Gastrocnemius medialis (tissue), 4 donors: ENCODE measurements at regions not wholly inside any gene's neighbourhood (a gene's known extent, or its start where the extent isn't known, plus 50 kb on each side); places are given as distances from the start of the nearest gene placed in this dataset.

Source experiments
- ATAC-seq, 2 donors: fragments of 150-250 bp; one replicate each; pipeline ENCODE4 v1.9.1; 2016
- DNase-seq, 2 donors: peaks; one replicate each; pipeline ENCODE4 v3.0.0-alpha.2; 2019
- H3K27ac ChIP-seq, 4 donors: fragments of 200-600 bp; sonication (generic); 1 replicate in 1 of 4; 2 replicates in 3 of 4; pipeline ENCODE4 v1.5.1; 2016 to 2018; ENCODE audit warnings: mild to moderate bottlenecking in 2 of 4, moderate library complexity in 1 of 4
- H3K27me3 ChIP-seq, 3 donors: fragments of 200-600 bp; sonication (generic) in 2 of 3; 1 replicate in 1 of 3; 2 replicates in 2 of 3; pipeline versions ENCODE4 v1.5.1 to v1.6.0; 2016 to 2019; ENCODE audit warnings: mild to moderate bottlenecking in 1 of 3, moderate library complexity in 1 of 3
- H3K36me3 ChIP-seq, 2 donors: fragments of 200-600 bp; sonication (generic) in 1 of 2; one replicate each; pipeline ENCODE4 v1.5.1; 2017 to 2018
- H3K4me1 ChIP-seq, 2 donors: fragments of 200-600 bp; sonication (generic) in 1 of 2; one replicate each; pipeline ENCODE4 v1.5.1; 2016 to 2017; ENCODE audit warnings: mild to moderate bottlenecking in 2 of 2
- H3K4me3 ChIP-seq, 4 donors: fragments of 200-600 bp; sonication (generic) in 3 of 4; 1 replicate in 1 of 4; 2 replicates in 3 of 4; pipeline ENCODE4 v1.5.1; 2016 to 2019; ENCODE audit warnings: mild to moderate bottlenecking in 2 of 4
- H3K9me3 ChIP-seq, 3 donors: fragments of 200-600 bp; sonication (generic) in 2 of 3; 1 replicate in 1 of 3; 2 replicates in 2 of 3; pipeline ENCODE4 v1.5.1; 2016 to 2019
- CTCF ChIP-seq, 5 experiments: fragments of 450-650 bp in 3 of 5; fragments of 200-600 bp in 2 of 5; sonication (generic) in 2 of 5; IDR thresholded peaks in 4 of 5; conservative IDR thresholded peaks in 1 of 5; 1 replicate in 4 of 5; 2 replicates in 1 of 5; pipeline ENCODE4 v1.5.1; 2016 to 2019; ENCODE audit warnings: antibody characterized with exemption in 5 of 5, mild to moderate bottlenecking in 3 of 5, moderate library complexity in 3 of 5
- POLR2A ChIP-seq, 2 donors: fragments of 450-650 bp; IDR thresholded peaks; one replicate each; pipeline ENCODE4 v1.6.1; 2017; ENCODE audit warnings: antibody characterized with exemption in 2 of 2, mild to moderate bottlenecking in 2 of 2, moderate library complexity in 2 of 2
- in situ Hi-C, 4 donors: fragments of 200-750 bp; cut with MboI; loops; one replicate each; pipeline versions ENCODE4 v1.15.0 to v1.8.0; 2017; ENCODE audit warnings: low sequenced_read_pairs in 4 of 4
- intact Hi-C: fragments of 100-400 bp; cut with DNase I; formaldehyde crosslinking; loops from one replicate; pipeline ENCODE4 v1.15.1; 2023; ENCODE audit warnings: low total_unique reads

DNA sequence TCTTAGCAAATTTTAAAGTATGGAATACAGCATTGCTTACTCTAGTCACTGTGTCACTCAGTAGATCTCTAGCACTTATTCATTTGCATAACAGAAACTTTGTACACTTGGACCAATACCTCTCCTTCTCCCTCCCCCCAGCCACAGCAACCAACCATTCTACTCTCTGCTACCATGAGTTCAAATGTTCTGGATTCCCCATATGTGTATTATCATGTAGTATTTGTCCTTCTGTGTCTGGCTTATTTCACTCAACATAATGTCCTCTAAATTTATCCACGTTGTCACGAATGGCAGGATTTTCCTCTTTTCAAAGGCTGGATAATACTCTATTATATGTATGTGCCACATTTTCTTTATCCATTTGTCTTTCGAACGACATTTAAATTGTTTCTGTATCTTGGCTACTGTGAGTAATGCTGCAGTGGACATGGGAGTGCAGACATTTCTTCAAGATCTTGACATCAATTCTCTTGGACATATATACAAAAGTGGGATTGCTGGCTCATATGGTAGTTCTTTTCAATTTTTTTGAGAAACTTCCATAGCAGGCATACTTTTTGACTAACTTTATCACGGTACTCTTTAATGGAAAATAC, 184.5 kb upstream of the SOX21 start:
- ATAC-seq: no peak
- H3K36me3 ChIP-seq: no peaks in the 10 kb centered on the region
- in situ Hi-C loops: no loop called here
- H3K4me1 ChIP-seq: no peaks in the 10 kb centered on the region
- H3K27ac ChIP-seq: no peak overlapping the region
- TF ChIP-seq POLR2A (IDR thresholded peaks at IDR 0.05): no peak
- no peak for TF ChIP-seq CTCF (IDR thresholded peaks at IDR 0.05 in 4 of 5, conservative IDR thresholded peaks at IDR 0.05 in 1 of 5)
- no peaks in the 10 kb centered on the region for H3K9me3 ChIP-seq
- DNase-seq: no peak
- H3K4me3 ChIP-seq: no peak overlapping the region
- intact Hi-C loops: no loop called here
- no peaks in the 10 kb centered on the region for H3K27me3 ChIP-seq

GRCh38 chr13:94896238-94896637, 183.9 kb upstream of the SOX21 start:
- DNase-seq: no peak
- in situ Hi-C loops: no loop called here
- intact Hi-C loops: no loop called here
- no peaks in the 10 kb centered on the region for H3K4me1 ChIP-seq
- ATAC-seq: no peak
- no peak for TF ChIP-seq CTCF (IDR thresholded peaks at IDR 0.05 in 4 of 5, conservative IDR thresholded peaks at IDR 0.05 in 1 of 5)
- TF ChIP-seq POLR2A (IDR thresholded peaks at IDR 0.05): no peak
- no peaks in the 10 kb centered on the region for H3K27me3 ChIP-seq
- H3K4me3 ChIP-seq: no peak overlapping the region
- no peak overlapping the region for H3K27ac ChIP-seq
- no peaks in the 10 kb centered on the region for H3K9me3 ChIP-seq
- no peaks in the 10 kb centered on the region for H3K36me3 ChIP-seq

- intact Hi-C loops: no loop called here
- no peak for DNase-seq
- H3K4me3 ChIP-seq: no peak overlapping the region
- no peaks in the 10 kb centered on the region for H3K27me3 ChIP-seq
- no peaks in the 10 kb centered on the region for H3K4me1 ChIP-seq
- H3K27ac ChIP-seq: no peak overlapping the region
- in situ Hi-C loops: no loop called here
- H3K36me3 ChIP-seq: no peaks in the 10 kb centered on the region
- no peak for ATAC-seq
- no peaks in the 10 kb centered on the region for H3K9me3 ChIP-seq
- TF ChIP-seq CTCF (IDR thresholded peaks at IDR 0.05 in 4 of 5, conservative IDR thresholded peaks at IDR 0.05 in 1 of 5) (no peak), POLR2A (IDR thresholded peaks at IDR 0.05) (no peak)
Measured at GRCh38 chr13:94886191-94886590, 173.8 kb upstream of the SOX21 start.

- H3K36me3 ChIP-seq: no peaks in the 10 kb centered on the region
- no peaks in the 10 kb centered on the region for H3K27me3 ChIP-seq
- DNase-seq (no peak), ATAC-seq (no peak)
- H3K4me3 ChIP-seq: no peak overlapping the region
- TF ChIP-seq POLR2A (IDR thresholded peaks at IDR 0.05) (no peak), CTCF (IDR thresholded peaks at IDR 0.05 in 4 of 5, conservative IDR thresholded peaks at IDR 0.05 in 1 of 5) (no peak)
- in situ Hi-C loops: no loop called here
- no peak overlapping the region for H3K27ac ChIP-seq
- intact Hi-C loops: no loop called here
- no peaks in the 10 kb centered on the region for H3K4me1 ChIP-seq
- no peaks in the 10 kb centered on the region for H3K9me3 ChIP-seq
Measured at GRCh38 chr13:94880463-94880862, 168.1 kb upstream of the SOX21 start.

- intact Hi-C loops: no loop called here
Measured at GRCh38 chr13:94878602-94879165, 166.3 kb upstream of the SOX21 start.

More at GRCh38 chr13:94878602-94879165, 166.3 kb upstream of the SOX21 start:
- DNase-seq: no peak
- Histone ChIP-seq H3K4me1 (no peaks in the 10 kb centered on the region), H3K36me3 (no peaks in the 10 kb centered on the region), H3K27me3 (no peaks in the 10 kb centered on the region), H3K4me3 (no peak overlapping the region), H3K27ac (no peak overlapping the region), H3K9me3 (no peaks in the 10 kb centered on the region)
- in situ Hi-C loops: no loop called here
- no peak for ATAC-seq
- no peak for TF ChIP-seq CTCF (IDR thresholded peaks at IDR 0.05 in 4 of 5, conservative IDR thresholded peaks at IDR 0.05 in 1 of 5)
- TF ChIP-seq POLR2A (IDR thresholded peaks at IDR 0.05): no peak
